ENCODE measurements at regions not wholly inside any gene's neighbourhood (a gene's known extent, or its start where the extent isn't known, plus 50 kb on each side); places are given as distances from the start of the nearest gene placed in this dataset.

DNA sequence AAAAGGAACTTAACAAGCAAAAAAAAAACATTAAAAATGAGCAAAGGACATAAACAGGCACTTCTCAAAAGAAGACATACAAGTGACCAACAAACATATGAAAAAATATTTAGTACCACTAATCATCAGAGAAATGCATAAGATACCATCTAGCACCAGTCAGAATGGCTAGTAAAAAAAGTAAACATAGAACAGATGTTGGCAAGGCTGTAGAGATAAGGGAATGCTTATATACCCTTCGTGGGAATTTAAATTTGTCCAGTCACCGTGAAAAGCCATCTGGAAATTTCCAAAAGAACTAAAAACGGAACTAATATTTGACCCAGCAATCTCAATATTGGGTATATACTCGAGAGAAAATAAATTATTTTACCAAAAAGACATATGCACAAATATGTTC is 1751.3 kb upstream of the LRRTM1 start:
- POLR2A ChIA-PET = no interaction called here
- TF ChIP-seq ZNF621 (tag by site-specific recombination; IDR thresholded peaks at IDR 0.05) = no peak
- TF ChIP-seq ZNF146 (tag by site-specific recombination; IDR thresholded peaks at IDR 0.05) = no peak
- TF ChIP-seq PRDM1 (tag by site-specific recombination; IDR thresholded peaks at IDR 0.05) = no peak
- TF ChIP-seq SCRT2 (tag by site-specific recombination; IDR thresholded peaks at IDR 0.05) = no peak
- no peak for TF ChIP-seq REPIN1 (tag by site-specific recombination; IDR thresholded peaks at IDR 0.05; ENCODE audit: low read depth)
- no peaks in the 10 kb centered on the region for H3K9me3 ChIP-seq (ENCODE audit: control insufficient read depth, insufficient read depth, low read depth, low read length)

DNA sequence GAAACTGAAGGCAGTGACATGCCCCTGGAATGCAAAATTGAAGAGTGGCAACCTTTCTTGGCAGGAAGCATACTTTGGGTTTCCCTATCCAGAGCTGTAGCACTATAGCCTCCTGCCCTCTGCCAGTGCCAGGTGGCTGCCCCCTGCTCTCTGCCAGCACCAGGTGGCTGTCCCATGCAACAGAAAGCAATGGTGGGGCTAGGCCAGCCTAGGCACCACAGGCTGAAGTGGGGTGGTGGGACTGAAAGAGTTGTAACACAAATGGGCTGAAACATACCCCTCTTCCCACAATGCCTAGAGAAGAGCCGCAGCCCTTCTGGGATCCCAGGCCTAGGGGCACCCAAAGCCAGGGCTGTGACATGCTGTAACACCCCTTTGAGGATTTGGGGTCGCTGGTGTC is 1739.3 kb upstream of the LRRTM1 start:
- ChIA-PET POLR2A (no interaction called here), CTCF (no interaction called here)
- H3K9me3 ChIP-seq (ENCODE audit: control insufficient read depth, insufficient read depth, low read depth, low read length) = no peaks in the 10 kb centered on the region
- TF ChIP-seq HOXA7 (CRISPR knock-in tag; IDR thresholded peaks at IDR 0.05; ENCODE audit: borderline replicate concordance) (no peak), ZNF121 (tag by site-specific recombination; IDR thresholded peaks at IDR 0.05) (no peak), ZBTB21 (tag by site-specific recombination; IDR thresholded peaks at IDR 0.05) (no peak), GFI1B (tag by site-specific recombination; IDR thresholded peaks at IDR 0.05) (no peak), MZF1 (tag by site-specific recombination; IDR thresholded peaks at IDR 0.05; ENCODE audit: borderline replicate concordance) (no peak), ZNF571 (tag by site-specific recombination; IDR thresholded peaks at IDR 0.05) (no peak), ZNF621 (tag by site-specific recombination; IDR thresholded peaks at IDR 0.05) (no peak), MEIS1 (CRISPR knock-in tag; IDR thresholded peaks at IDR 0.05; ENCODE audit: borderline replicate concordance) (no peak), ZNF626 (tag by site-specific recombination; IDR thresholded peaks at IDR 0.05) (no peak), ZNF660 (tag by site-specific recombination; IDR thresholded peaks at IDR 0.05) (no peak), SP7 (tag by site-specific recombination; IDR thresholded peaks at IDR 0.05) (no peak), KLF10 (tag by site-specific recombination; IDR thresholded peaks at IDR 0.05) (no peak), ZNF311 (tag by site-specific recombination; IDR thresholded peaks at IDR 0.05; ENCODE audit: borderline replicate concordance) (no peak), ZEB2 (tag by site-specific recombination; IDR thresholded peaks at IDR 0.05) (no peak), ZBTB17 (tag by site-specific recombination; IDR thresholded peaks at IDR 0.05) (no peak), KLF7 (tag by site-specific recombination; IDR thresholded peaks at IDR 0.05; ENCODE audit: borderline replicate concordance) (no peak), ZNF302 (tag by site-specific recombination; IDR thresholded peaks at IDR 0.05; ENCODE audit: low read depth) (no peak), REPIN1 (tag by site-specific recombination; IDR thresholded peaks at IDR 0.05; ENCODE audit: low read depth) (no peak), ZXDB (tag by site-specific recombination; IDR thresholded peaks at IDR 0.05) (no peak), ZNF549 (tag by site-specific recombination; IDR thresholded peaks at IDR 0.05) (no peak)
- no peak overlapping the region for H3K27ac ChIP-seq (ENCODE audit: extremely low read depth, low read depth, low read length)
- H3K4me1 ChIP-seq (ENCODE audit: control insufficient read depth, insufficient read depth, low read length) = no peaks in the 10 kb centered on the region
- H3K4me3 ChIP-seq (ENCODE audit: low read depth, low read length) = no peak overlapping the region
- H3K36me3 ChIP-seq (ENCODE audit: control insufficient read depth in 2 of 2, insufficient read depth in 1 of 2, low read length in 2 of 2) = no peaks in the 10 kb centered on the region

More for the DNA sequence above, 1751.3 kb upstream of the LRRTM1 start:
- H3K4me1 ChIP-seq (ENCODE audit: control insufficient read depth, insufficient read depth, low read length) = no peaks in the 10 kb centered on the region
- no peak overlapping the region for H3K27ac ChIP-seq (ENCODE audit: extremely low read depth, low read depth, low read length)
- H3K4me3 ChIP-seq (ENCODE audit: low read depth, low read length) = no peak overlapping the region
- H3K36me3 ChIP-seq (ENCODE audit: control insufficient read depth in 2 of 2, insufficient read depth in 1 of 2, low read length in 2 of 2) = no peaks in the 10 kb centered on the region
- CTCF ChIA-PET = no interaction called here

DNA sequence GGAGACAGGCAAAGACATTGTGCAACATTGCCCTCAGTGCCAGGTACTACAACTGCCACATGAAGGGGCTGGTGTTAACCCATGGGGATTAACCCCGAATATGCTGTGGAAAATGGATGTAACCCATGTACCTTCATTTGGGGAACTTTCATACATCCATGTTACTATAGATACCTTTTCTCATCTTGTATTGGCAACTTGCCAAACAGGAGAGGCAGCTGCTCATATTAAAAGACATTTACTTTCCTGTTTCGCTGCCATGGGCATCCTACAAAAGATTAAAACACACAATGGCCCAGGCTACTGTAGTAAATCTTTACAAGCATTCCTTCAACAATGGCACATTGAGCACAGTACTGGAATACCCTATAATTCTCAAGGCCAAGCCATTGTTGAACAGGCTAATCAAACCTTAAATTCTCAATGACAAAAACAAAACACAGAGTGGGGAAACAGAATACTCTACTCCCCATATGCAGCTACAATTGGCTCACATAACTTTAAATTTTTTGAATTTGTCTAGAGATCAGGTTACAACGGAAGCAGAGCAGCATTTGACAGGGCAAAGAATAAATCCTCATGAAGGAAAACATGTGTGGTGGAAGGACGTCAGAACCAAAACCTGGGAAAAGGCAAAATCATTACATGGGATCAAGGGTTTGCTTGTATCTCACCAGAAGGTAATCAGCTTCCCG is 1723.5 kb upstream of the LRRTM1 start:
- H3K4me3 ChIP-seq (ENCODE audit: low read depth, low read length) = no peak overlapping the region
- POLR2A ChIA-PET = no interaction called here
- no peak for TF ChIP-seq OSR2 (tag by site-specific recombination; IDR thresholded peaks at IDR 0.05)
- TF ChIP-seq ZNF664 (tag by site-specific recombination; IDR thresholded peaks at IDR 0.05) = no peak
- TF ChIP-seq ZNF223 (tag by site-specific recombination; IDR thresholded peaks at IDR 0.05) = no peak
- TF ChIP-seq, protein P1, sequence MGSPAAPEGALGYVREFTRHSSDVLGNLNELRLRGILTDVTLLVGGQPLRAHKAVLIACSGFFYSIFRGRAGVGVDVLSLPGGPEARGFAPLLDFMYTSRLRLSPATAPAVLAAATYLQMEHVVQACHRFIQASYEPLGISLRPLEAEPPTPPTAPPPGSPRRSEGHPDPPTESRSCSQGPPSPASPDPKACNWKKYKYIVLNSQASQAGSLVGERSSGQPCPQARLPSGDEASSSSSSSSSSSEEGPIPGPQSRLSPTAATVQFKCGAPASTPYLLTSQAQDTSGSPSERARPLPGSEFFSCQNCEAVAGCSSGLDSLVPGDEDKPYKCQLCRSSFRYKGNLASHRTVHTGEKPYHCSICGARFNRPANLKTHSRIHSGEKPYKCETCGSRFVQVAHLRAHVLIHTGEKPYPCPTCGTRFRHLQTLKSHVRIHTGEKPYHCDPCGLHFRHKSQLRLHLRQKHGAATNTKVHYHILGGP (tag by site-specific recombination; IDR thresholded peaks at IDR 0.05) = no peak
- TF ChIP-seq ZIC2 (tag by site-specific recombination; IDR thresholded peaks at IDR 0.05) = no peak
- TF ChIP-seq ZNF112 (tag by site-specific recombination; IDR thresholded peaks at IDR 0.05) = no peak
- no peak for TF ChIP-seq GFI1B (tag by site-specific recombination; IDR thresholded peaks at IDR 0.05)
- TF ChIP-seq ZNF830 (tag by site-specific recombination; IDR thresholded peaks at IDR 0.05; ENCODE audit: low read depth) = no peak
- no peak for TF ChIP-seq ZNF560 (tag by site-specific recombination; IDR thresholded peaks at IDR 0.05; ENCODE audit: borderline replicate concordance)
- no peak overlapping the region for H3K27ac ChIP-seq (ENCODE audit: extremely low read depth, low read depth, low read length)
- CTCF ChIA-PET = no interaction called here
- H3K4me1 ChIP-seq (ENCODE audit: control insufficient read depth, insufficient read depth, low read length) = no peaks in the 10 kb centered on the region
- H3K9me3 ChIP-seq (ENCODE audit: control insufficient read depth, insufficient read depth, low read depth, low read length) = no peaks in the 10 kb centered on the region
- no peaks in the 10 kb centered on the region for H3K36me3 ChIP-seq (ENCODE audit: control insufficient read depth in 2 of 2, insufficient read depth in 1 of 2, low read length in 2 of 2)

Measured in HEK293 (cell line).